IPS-18c (cell line): ENCODE measurements at regions not wholly inside any gene's neighbourhood (a gene's known extent, or its start where the extent isn't known, plus 50 kb on each side); places are given as distances from the start of the nearest gene placed in this dataset.

Source experiments
- H3K4me3 ChIP-seq: 2 replicates; pipeline ENCODE4 v1.7.0; 2013; ENCODE audit warnings: low read depth, mild to moderate bottlenecking, low read length, moderate library complexity; ENCODE audit not compliant: insufficient read depth
- H3K9me3 ChIP-seq: one replicate; pipeline ENCODE4 v1.6.1; 2013; ENCODE audit warnings: mild to moderate bottlenecking, low read length, moderate library complexity; ENCODE audit not compliant: control insufficient read depth, insufficient read depth

DNA sequence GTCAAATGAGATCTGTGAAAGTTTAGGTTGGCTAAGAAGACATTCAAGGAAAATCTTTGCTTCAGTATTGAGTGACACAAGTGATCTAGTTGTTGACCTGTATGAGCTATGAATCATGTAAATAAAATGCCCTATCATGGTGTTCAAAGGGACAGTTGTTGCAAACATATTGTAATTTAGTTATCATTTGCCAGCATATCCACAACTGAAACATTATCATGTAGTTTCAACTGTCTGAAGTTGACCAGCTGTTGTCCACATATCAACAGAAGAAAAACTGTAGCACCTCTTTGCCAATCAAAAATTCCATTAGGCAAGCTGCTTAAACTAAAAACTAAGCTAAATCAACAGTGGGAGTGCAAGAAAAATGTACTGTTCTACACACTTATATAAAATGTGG is 527.1 kb upstream of the NRXN1 start:
- no peak overlapping the region for H3K4me3 ChIP-seq
- H3K9me3 ChIP-seq, result no peaks in the 10 kb centered on the region

DNA sequence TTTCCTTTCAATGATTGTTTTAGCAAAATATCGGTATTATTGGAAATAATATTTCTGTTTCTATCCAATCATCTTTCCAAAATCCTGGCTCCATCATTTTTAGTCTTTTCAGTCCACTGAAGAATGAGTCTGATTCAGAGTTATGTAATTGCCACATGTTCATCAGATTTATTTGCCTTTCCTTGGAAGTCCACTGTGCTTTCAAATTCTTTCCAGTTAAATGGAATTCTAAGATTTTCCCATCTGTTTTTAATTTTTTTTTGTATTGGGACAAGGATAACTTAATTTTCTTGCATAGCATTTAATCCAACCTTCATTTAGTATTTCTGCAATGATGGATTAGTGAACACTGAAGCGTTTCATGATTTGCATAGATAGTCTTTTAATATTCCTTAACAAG is 521.5 kb upstream of the NRXN1 start:
- Histone ChIP-seq H3K4me3 (no peak overlapping the region), H3K9me3 (no peaks in the 10 kb centered on the region)

GRCh38 chr2:51535763-51536162 is 503.8 kb upstream of the NRXN1 start:
- Histone ChIP-seq H3K4me3 (no peak overlapping the region), H3K9me3 (no peaks in the 10 kb centered on the region)

DNA sequence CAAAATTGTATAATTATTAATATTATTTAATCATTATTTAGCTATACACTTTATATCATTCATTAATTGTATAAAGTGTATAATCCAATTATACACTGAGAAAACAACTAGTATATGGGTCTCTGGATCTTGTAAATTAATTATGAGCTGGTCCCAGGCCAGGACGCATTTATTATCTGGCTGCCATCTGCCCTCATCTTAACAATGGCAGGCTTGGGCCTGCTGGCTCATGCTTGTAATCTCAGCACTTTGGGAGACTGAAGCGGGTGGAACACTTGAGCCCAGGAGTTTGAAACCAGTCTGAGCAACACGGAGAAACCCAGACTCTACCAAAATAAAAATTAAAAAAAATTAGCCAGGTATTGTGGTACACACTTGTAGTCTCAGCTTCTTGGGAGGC is 502.2 kb upstream of the NRXN1 start:
- H3K4me3 ChIP-seq, result no peak overlapping the region
- no peaks in the 10 kb centered on the region for H3K9me3 ChIP-seq

DNA sequence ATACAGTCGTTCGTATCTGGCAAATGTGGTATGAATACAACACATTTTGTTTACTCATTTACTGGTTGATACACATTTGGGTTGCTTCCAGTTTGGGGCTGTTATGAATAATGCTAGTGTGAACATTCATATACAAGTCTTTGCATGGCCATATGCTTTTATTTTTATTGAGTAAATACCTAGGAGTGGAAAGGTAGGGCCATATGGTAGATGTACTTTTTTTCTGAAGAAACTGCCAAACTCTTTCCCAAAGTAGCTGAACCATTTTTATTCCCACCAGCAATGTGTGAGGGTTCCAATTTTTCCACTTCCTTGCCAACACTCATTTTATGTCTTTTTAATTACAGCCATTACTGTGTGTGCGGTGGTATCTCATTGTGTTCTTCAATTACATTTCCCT is 496.2 kb upstream of the NRXN1 start:
- no peak overlapping the region for H3K4me3 ChIP-seq
- H3K9me3 ChIP-seq, result no peaks in the 10 kb centered on the region

DNA sequence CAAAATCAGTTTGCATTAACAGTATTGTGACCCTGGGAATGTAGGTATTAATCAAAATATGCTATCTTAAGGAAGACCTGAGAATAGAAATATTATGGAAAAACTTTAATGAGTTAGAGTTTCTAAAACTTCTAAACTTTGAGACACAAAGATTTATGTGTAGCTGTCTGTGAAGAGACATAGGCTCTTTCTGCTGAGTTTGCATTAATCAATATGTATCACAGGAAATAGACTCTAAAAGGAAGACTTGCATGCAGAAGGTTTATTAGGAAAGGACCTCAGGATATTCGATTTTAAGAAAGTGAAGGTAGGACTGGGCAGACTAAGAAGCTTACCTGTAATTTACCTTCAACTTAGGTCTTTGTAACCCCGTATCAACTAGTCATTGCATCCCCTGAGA is 494.8 kb upstream of the NRXN1 start:
- Histone ChIP-seq H3K9me3 (no peaks in the 10 kb centered on the region), H3K4me3 (no peak overlapping the region)

GRCh38 chr2:51516667-51517066 is 484.7 kb upstream of the NRXN1 start:
- no peaks in the 10 kb centered on the region for H3K9me3 ChIP-seq
- H3K4me3 ChIP-seq, result no peak overlapping the region

DNA sequence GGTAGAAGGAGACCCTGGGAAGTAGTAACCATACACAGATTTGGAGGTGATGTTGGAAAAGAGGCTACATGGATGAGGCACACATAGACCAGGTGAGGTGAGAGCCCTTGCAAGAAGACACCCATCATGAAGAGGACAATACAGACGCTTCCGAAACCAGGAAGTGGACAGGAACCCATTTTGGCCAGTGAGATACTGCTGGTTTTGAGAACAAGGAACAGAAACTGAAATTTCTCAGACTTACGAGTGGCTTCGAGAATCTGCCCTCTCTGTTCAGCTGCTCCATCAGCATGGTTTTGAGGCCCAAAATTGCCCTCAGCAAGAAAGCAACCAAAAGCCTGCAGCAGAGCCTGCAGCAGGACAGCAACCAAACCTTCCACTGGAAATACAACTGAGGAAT is 479.1 kb upstream of the NRXN1 start:
- H3K4me3 ChIP-seq, result no peak overlapping the region
- no peaks in the 10 kb centered on the region for H3K9me3 ChIP-seq

- Histone ChIP-seq H3K4me3 (no peak overlapping the region), H3K9me3 (no peaks in the 10 kb centered on the region)
These were observed 478.4 kb upstream of the NRXN1 start for GRCh38 chr2:51510303-51510702.

DNA sequence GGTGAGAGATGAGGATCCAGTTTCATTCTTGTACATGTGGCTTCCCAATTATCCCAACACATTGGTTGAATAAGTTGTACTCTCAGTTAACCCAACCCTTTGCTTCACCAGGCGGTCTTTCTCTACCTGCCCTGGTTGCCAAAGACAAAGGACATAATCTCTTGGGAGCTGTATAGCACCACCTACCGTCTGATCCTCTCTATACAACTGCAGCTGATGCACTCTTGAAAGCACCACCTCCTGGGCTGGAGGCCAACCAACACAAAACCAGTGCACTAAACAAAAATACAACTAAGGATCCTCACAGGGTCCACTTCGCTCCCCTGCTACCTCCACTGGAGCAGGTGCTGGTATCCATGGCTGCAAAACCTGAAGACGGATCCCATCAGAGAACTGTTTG is 473.6 kb upstream of the NRXN1 start:
- Histone ChIP-seq H3K4me3 (no peak overlapping the region), H3K9me3 (no peaks in the 10 kb centered on the region)

GRCh38 chr2:51490576-51491234 is 458.8 kb upstream of the NRXN1 start:
- Histone ChIP-seq H3K9me3 (no peaks in the 10 kb centered on the region), H3K4me3 (no peak overlapping the region)

- no peak overlapping the region for H3K4me3 ChIP-seq
- no peaks in the 10 kb centered on the region for H3K9me3 ChIP-seq
These were observed 452.7 kb upstream of the NRXN1 start for GRCh38 chr2:51484605-51485004.

- Histone ChIP-seq H3K9me3 (no peaks in the 10 kb centered on the region), H3K4me3 (no peak overlapping the region)
These were observed 451.8 kb upstream of the NRXN1 start for GRCh38 chr2:51483720-51484119.

DNA sequence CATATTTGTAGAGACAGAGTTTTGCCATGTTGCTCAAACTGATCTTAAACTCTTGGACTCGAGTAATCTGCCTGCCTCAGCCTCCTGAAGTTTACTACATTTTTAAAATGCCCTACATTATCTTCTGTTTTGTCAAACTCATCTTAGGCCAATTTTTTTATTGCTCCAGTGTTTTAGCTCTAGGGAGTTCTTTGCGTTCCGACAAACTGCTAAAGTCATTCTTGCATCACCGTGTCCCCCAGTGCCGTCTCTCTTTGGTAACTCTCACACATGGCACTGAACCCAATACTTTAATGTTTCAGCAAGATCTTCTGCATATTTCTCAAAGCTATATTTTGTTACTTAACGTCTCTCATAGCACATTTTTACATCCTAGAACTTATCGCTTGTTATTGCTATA is 440.9 kb upstream of the NRXN1 start:
- no peaks in the 10 kb centered on the region for H3K9me3 ChIP-seq
- H3K4me3 ChIP-seq, result no peak overlapping the region

DNA sequence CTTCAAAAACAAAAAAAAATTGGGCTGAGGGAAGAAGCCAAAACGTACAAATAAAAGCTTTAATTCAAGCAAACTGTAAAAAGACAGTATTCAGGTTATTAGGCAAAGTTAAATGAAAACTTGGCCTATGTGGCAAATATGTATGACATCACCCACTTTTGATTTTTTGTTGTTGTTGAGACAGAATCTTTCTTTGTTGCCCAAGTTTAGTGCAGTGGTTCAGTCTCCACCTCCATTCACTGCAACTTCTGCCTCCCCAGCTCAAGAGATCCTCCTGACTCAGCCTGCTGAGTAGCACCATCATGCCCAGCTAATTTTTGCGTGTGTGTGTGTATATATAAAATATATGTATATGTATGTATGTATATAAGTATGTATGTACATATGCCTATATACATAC is 440.4 kb upstream of the NRXN1 start:
- no peaks in the 10 kb centered on the region for H3K9me3 ChIP-seq
- H3K4me3 ChIP-seq, result no peak overlapping the region

- H3K4me3 ChIP-seq, result no peak overlapping the region
- H3K9me3 ChIP-seq, result no peaks in the 10 kb centered on the region
These were observed 437.2 kb upstream of the NRXN1 start for GRCh38 chr2:51469102-51469501.

GRCh38 chr2:51465326-51465725 is 433.4 kb upstream of the NRXN1 start:
- Histone ChIP-seq H3K9me3 (no peaks in the 10 kb centered on the region), H3K4me3 (no peak overlapping the region)

GRCh38 chr2:51454177-51454576 is 422.2 kb upstream of the NRXN1 start:
- Histone ChIP-seq H3K4me3 (no peak overlapping the region), H3K9me3 (no peaks in the 10 kb centered on the region)

GRCh38 chr2:51448911-51449310 is 417.0 kb upstream of the NRXN1 start:
- H3K9me3 ChIP-seq, result no peaks in the 10 kb centered on the region
- H3K4me3 ChIP-seq, result no peak overlapping the region
